HG03025 (cell line): ENCODE measurements at regions not wholly inside any gene's neighbourhood (a gene's known extent, or its start where the extent isn't known, plus 50 kb on each side); places are given as distances from the start of the nearest gene placed in this dataset.

Experiments used
- ATAC-seq: cut with Tn5 transposase; IDR thresholded peaks from one replicate; pipeline ENCODE4 v1.9.1; 2021; ENCODE audit warnings: mild to moderate bottlenecking, moderate library complexity; ENCODE audit not compliant: unreplicated experiment, low FRiP score

DNA sequence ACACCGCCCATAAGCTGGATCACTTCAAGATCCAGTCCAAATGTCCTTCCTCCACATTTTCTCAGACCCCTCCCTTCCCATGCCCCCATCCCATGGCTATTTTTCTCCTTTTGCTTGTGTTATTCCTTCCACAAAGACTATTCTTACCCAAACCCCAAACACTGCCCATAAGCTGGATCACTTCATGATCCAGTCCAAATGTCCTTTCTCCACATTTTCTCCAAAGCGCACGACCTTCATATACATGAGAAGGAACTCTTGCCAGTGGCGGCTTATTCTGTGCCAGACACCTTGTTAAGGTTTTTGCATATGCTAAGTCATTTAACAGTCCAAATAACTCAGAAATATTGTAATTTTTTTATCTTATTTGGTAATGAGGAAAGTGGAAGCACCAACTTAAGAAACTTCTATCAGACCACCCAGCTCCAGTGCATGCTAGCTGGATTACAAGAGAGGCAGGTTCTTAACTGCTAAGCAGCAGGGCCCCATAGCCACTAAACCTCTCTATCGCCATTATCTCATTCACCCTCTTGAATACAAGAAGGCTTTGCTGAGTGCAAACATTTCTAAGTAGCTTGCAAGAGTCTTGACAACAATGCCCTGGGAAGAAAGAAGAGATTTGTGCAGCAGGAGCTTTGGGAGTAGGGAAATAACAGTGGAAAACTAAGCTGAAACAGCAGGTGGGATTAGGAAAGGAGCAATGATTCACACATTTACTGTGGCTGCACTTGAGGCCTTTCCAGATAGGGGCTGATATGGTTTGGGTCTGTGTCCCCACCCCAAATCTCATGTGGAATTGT, 428.2 kb upstream of the MAF start:
- no peak for ATAC-seq

DNA sequence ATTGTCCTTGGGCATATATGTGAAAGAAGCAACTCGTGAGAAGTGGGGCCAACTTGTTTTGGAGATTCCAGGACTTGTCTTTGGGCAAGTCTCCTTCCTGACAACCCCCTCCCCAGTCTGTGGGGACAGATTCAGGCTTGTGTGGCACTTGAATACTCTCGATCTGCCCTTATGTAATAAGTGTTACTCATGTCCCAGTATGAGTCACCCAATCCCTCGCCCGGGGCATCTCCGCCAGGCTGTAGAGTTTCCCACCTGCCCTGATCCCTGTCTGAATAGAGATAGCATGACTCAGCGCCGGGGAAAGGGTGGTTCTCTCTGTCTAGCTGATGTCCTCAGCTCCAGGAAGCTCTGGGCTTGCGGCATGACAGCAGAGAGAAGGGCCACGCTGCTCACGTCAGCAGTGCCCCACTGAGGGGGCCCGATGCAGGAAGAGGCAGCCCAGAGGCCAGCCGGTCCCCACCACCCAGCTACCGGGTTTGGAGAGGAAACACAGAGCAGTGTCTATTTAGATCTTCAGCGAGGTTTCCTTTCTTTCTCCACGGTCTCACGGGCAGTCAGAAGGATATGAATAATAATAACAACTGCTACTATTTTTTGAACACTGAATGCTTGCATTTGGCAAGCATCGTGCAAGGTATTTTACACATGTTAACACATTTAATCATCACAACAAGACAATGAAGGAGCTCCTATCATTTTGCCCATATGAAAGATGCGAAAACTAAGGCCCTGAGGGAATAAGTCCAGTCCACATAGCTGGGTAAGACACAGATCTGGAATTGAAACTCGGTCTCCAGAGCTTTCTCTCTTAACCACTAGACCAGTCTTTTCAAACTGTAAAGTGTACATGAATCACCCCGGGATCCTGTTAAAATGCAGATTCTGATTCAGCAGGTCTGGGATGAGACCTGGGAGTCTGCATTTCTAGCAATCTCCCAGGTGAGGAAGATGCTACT, 426.7 kb upstream of the MAF start:
- ATAC-seq = no peak

DNA sequence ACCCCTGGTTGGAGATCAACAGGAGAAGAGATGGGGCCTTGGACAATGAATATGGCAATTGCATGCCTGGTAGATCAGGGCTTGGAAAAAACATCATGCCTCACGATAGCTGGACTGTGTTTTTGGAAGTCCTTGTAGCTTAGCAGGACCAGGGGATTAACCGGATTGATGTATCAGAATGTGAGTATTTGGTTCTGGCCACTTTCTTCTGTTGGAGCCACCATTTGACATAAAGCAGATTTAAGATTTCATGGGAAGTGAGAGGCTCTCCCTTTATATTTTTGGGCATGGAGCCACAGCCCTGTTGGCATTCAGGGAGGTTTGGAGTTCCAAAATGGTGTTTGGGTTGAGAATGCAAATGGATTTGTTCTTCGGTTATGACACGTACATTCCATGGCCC, 424.7 kb upstream of the MAF start:
- no peak for ATAC-seq

DNA sequence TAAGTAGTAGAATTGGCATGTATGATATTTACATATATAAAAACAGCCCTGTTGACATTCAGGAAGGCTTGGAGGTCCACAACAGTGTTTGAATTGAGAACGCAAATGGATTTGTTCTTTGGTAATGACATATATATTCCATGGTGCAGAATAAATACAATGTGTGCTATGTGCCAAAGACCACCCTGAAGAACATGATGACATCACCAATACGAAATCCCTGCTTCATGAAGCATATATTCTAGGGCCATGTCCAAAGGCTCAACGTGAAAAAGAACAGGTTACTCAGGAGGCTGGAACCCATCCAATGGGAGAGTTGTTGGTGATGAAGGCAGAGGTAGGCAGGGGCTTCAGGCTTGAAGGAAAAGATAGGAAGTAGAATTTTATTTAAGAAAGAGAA, 423.9 kb upstream of the MAF start:
- no peak for ATAC-seq

- no peak for ATAC-seq
Measured at GRCh38 chr16:80023865-80024264, 423.3 kb upstream of the MAF start.

- ATAC-seq = no peak
Measured at GRCh38 chr16:80019395-80019794, 418.9 kb upstream of the MAF start.

DNA sequence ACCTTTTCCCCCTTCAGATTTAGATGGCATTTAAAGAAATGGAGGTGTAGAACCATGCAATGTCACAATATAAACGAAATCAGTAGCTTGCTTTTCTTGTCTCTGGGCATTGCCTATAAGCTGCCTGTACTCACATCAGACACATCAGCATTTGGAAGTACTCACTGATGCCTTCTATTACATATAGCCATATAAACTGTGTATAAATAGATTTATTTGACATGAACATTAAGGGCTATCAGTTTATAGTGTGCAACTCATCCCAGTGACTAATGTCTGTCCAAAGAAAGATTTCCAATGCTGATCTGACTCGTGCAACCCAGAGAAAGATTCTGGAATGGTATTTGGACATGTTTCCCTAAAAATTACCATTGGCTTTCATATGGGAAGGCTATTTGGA, 417.9 kb upstream of the MAF start:
- ATAC-seq = no peak

DNA sequence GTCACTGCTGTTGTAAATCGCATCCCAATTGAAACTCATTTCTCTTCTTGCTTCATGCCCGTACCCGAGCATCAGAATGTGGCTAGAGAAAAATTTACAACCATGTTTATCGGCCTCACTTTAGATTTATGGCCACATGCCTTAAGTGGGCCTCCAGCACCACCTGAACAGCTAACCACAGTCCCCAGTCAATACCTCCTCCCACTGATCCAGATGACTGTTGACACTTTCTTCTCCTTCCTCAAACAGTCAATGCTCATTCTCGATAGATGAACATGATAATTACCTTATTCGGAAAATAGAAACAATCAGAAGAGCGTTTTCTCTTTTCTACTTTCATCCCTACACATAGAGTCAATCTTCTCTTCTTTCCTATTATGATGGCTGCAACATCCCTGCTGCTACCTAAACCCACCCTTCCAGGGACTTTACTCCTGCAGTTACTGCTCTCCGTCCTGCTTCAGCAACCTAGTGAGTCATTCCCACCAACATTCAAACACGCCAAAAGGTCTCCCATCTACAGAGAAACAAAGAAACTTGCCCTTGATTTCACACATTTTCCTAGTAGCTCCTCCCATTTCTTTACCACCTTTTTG, 416.3 kb upstream of the MAF start:
- ATAC-seq = no peak

- no peak for ATAC-seq
Measured at GRCh38 chr16:80015566-80015965, 415.0 kb upstream of the MAF start.

GRCh38 chr16:80014241-80014939, 413.9 kb upstream of the MAF start:
- ATAC-seq = no peak

- no peak for ATAC-seq
Measured at GRCh38 chr16:80012586-80012985, 412.0 kb upstream of the MAF start.

GRCh38 chr16:80009971-80010659, 409.6 kb upstream of the MAF start:
- no peak for ATAC-seq

DNA sequence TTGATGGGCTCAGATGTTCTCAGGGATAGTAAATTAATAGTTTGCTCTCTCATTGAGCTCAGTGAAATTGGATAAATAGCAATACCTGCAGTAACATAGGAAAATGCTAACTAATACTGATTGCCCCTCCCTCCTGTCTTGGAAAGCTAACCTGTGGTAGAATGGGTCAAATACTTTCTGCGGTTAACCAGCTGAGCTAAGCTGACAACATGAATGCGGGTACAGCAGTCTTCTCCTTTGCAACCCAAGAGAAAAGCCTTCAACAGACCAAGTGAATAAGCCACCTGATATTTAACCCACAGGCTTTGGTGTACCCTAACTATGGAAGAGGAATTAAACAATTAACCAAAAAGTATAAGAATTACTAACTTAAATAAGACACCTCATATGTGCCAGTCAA, 408.3 kb upstream of the MAF start:
- ATAC-seq = no peak

DNA sequence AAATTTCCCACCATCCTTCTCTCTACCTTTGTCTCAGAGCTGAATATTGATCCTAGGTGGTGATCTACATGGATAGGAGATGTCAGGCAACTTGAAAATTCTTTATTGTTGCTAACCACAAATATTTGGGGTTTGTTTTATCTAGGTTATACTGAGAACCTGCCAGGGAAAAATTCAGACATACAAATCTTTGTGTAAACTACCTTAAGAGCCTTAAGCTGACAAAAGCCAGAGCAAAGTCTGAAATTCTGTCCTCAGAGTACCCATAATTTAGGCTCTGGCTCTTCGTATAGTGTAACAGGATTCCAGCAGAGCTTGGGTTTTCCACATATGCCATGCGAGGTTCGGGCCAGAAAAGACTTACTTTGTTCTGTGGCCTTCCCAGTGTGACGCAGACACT, 406.7 kb upstream of the MAF start:
- no peak for ATAC-seq

DNA sequence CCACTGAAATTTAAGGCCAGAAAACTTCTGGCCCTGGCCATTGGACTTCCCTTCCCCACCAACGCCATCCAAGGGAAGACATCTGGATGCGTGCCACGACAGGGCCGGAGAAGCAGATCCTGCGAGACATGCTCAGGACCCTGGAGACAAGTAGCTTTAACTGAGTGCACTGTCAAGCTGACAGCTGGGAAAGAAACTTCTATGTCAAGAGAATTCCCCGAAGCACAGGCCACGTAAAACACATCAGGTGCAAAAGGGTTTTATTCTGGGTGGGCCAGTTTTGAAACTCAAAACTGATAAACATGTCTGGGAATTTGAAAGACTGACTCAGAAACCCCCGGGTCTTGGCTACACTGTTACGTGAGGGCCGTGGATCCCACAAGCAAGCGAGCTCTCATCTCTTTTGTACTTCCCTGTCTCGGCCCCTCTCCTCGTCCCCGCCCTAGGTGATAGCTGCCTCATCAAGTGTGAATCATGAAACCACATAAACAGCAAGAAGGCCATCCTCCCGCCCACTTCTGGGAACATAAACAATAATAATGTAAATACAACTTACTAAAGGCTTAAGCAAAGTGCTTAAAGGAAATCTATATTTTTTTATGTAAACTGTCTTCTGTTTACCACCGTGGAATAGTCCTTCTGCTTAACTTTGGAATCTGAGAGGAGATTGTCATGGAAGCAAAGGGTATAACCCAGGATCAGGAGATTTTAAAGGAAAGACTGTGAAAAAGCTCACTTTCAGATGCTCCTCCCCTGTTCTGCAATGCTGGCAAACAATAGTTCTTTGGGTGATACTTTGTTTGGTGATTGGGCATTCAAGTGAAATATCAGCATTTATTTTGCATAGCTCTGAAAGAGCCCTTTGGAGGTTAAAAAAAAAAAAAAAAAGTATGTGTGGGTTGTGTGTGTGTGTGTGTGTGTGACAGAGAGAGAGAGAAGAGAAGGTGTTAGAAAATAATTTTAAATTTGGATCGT, 406.0 kb upstream of the MAF start:
- no peak for ATAC-seq

- ATAC-seq = no peak
Measured at GRCh38 chr16:80004113-80004512, 403.6 kb upstream of the MAF start.

GRCh38 chr16:80002261-80002660, 401.7 kb upstream of the MAF start:
- ATAC-seq = no peak

DNA sequence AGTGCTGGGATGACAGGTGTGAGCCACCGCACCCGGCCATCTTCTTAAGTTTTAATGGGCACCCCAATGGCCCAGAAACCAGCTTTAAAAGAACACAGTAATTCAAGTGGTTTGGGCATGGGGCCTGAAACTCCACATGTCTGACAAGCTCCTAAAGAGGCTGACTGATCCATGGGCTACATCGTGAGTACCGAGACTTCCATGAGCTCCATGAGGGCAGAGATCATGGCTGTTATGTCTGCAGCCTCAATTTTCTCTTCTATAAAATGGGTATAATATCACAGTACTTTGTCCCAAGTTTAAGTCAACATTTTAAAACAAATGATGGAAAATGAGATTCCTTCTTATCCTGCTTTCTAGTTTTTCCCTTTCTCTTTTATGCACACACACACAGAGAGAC, 397.6 kb upstream of the MAF start:
- no peak for ATAC-seq

DNA sequence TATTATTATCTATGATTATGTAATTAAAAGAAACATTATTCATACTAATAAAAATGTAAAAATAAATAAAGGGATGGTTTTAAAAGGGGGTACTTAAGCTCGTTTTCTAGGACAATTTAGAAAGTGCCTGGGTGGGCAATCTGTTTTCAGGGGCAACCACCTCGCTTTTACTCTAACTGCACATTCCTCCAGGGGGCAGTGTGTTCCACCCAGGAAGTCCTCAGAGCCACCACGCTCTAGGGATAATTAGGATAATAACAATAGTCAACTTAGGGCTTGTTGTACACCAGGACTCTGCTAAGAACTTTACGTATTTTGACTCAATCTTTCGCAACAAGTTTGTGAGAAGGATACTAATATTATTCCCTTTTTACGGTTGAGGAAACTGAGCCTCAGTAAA, 396.7 kb upstream of the MAF start:
- no peak for ATAC-seq
